Effector memory CD4-positive, alpha-beta T cell (primary cell): ENCODE measurements at regions not wholly inside any gene's neighbourhood (a gene's known extent, or its start where the extent isn't known, plus 50 kb on each side); places are given as distances from the start of the nearest gene placed in this dataset.
A peak's percentile ranks its signal among the peaks of the same experiment; 100 is the strongest.

Experiments used
- DNase-seq, 3 donors: peaks; one replicate each; pipeline ENCODE4 v3.0.0-alpha.2; 2020
- H3K27ac ChIP-seq: 2 replicates; pipeline ENCODE4 v1.7.0; 2013; ENCODE audit warnings: mild to moderate bottlenecking, low read length, moderate library complexity; ENCODE audit not compliant: insufficient read depth, poor library complexity, severe bottlenecking
- H3K27me3 ChIP-seq: replicated peaks from 2 replicates; pipeline ENCODE4 v1.7.0; 2013; ENCODE audit warnings: mild to moderate bottlenecking, low read length; ENCODE audit not compliant: insufficient read depth, control insufficient read depth, poor library complexity, severe bottlenecking
- H3K36me3 ChIP-seq: 2 replicates; pipeline ENCODE4 v1.7.0; 2013; ENCODE audit warnings: mild to moderate bottlenecking, low read length, moderate library complexity; ENCODE audit not compliant: control insufficient read depth, insufficient read depth
- H3K4me1 ChIP-seq: 2 replicates; pipeline ENCODE4 v1.7.0; 2013; ENCODE audit warnings: low read length, mild to moderate bottlenecking; ENCODE audit not compliant: control insufficient read depth, insufficient read depth, poor library complexity, severe bottlenecking
- H3K4me3 ChIP-seq: 2 replicates; pipeline ENCODE4 v1.7.0; 2013; ENCODE audit warnings: low read length, low read depth, mild to moderate bottlenecking; ENCODE audit not compliant: insufficient read depth, poor library complexity, severe bottlenecking
- H3K9me3 ChIP-seq: 2 replicates; pipeline ENCODE4 v1.7.0; 2013; ENCODE audit warnings: mild to moderate bottlenecking, low read length, moderate library complexity; ENCODE audit not compliant: control insufficient read depth

- no peaks in the 10 kb centered on the region for H3K4me1 ChIP-seq
- DNase-seq, result no peak
- no peak overlapping the region for H3K4me3 ChIP-seq
- no peak overlapping the region for H3K27ac ChIP-seq
- no peaks in the 10 kb centered on the region for H3K9me3 ChIP-seq
- H3K36me3 ChIP-seq, result no peaks in the 10 kb centered on the region
- no peaks in the 10 kb centered on the region for H3K27me3 ChIP-seq
Measured at GRCh38 chr2:176449852-176450251, 180.6 kb downstream of the MTX2 start.

GRCh38 chr2:176453784-176454183 lies 184.5 kb downstream of the MTX2 start:
- H3K4me3 ChIP-seq, result no peak overlapping the region
- DNase-seq, result no peak
- no peaks in the 10 kb centered on the region for H3K4me1 ChIP-seq
- no peaks in the 10 kb centered on the region for H3K36me3 ChIP-seq
- no peaks in the 10 kb centered on the region for H3K9me3 ChIP-seq
- no peak overlapping the region for H3K27ac ChIP-seq
- no peaks in the 10 kb centered on the region for H3K27me3 ChIP-seq

GRCh38 chr2:176454893-176455815 lies 185.9 kb downstream of the MTX2 start:
- Histone ChIP-seq H3K9me3 (no peaks in the 10 kb centered on the region), H3K4me3 (no peak overlapping the region), H3K4me1 (no peaks in the 10 kb centered on the region), H3K27ac (no peak overlapping the region), H3K36me3 (no peaks in the 10 kb centered on the region), H3K27me3 (no peaks in the 10 kb centered on the region)
- peak; percentile 39 to 62 (median 43) for DNase-seq

GRCh38 chr2:176455816-176456291 lies 186.6 kb downstream of the MTX2 start:
- Histone ChIP-seq H3K9me3 (no peaks in the 10 kb centered on the region), H3K4me3 (no peak overlapping the region), H3K4me1 (no peaks in the 10 kb centered on the region), H3K36me3 (no peaks in the 10 kb centered on the region), H3K27ac (no peak overlapping the region), H3K27me3 (no peaks in the 10 kb centered on the region)
- no peak for DNase-seq

- Histone ChIP-seq H3K27me3 (no peaks in the 10 kb centered on the region), H3K9me3 (no peaks in the 10 kb centered on the region), H3K4me3 (no peak overlapping the region), H3K36me3 (no peaks in the 10 kb centered on the region), H3K27ac (no peak overlapping the region), H3K4me1 (no peaks in the 10 kb centered on the region)
- DNase-seq, result no peak
Measured at GRCh38 chr2:176457481-176457880, 188.2 kb downstream of the MTX2 start.

- DNase-seq, result no peak
- no peak overlapping the region for H3K4me3 ChIP-seq
- H3K27me3 ChIP-seq, result no peaks in the 10 kb centered on the region
- no peaks in the 10 kb centered on the region for H3K9me3 ChIP-seq
- no peaks in the 10 kb centered on the region for H3K36me3 ChIP-seq
- H3K4me1 ChIP-seq, result no peaks in the 10 kb centered on the region
- H3K27ac ChIP-seq, result no peak overlapping the region
Measured at GRCh38 chr2:176461098-176461808, 192.0 kb downstream of the MTX2 start.

GRCh38 chr2:176461809-176462670 lies 192.8 kb downstream of the MTX2 start:
- no peak overlapping the region for H3K27ac ChIP-seq
- no peaks in the 10 kb centered on the region for H3K9me3 ChIP-seq
- DNase-seq, result no peak
- H3K27me3 ChIP-seq, result no peaks in the 10 kb centered on the region
- H3K4me3 ChIP-seq, result no peak overlapping the region
- no peaks in the 10 kb centered on the region for H3K36me3 ChIP-seq
- no peaks in the 10 kb centered on the region for H3K4me1 ChIP-seq

GRCh38 chr2:176463546-176463945 lies 194.3 kb downstream of the MTX2 start:
- H3K4me1 ChIP-seq, result no peaks in the 10 kb centered on the region
- DNase-seq, result no peak
- H3K27ac ChIP-seq, result no peak overlapping the region
- H3K4me3 ChIP-seq, result no peak overlapping the region
- no peaks in the 10 kb centered on the region for H3K27me3 ChIP-seq
- H3K9me3 ChIP-seq, result no peaks in the 10 kb centered on the region
- no peaks in the 10 kb centered on the region for H3K36me3 ChIP-seq

GRCh38 chr2:176464886-176465564 lies 195.8 kb downstream of the MTX2 start:
- no peaks in the 10 kb centered on the region for H3K4me1 ChIP-seq
- no peaks in the 10 kb centered on the region for H3K9me3 ChIP-seq
- no peak overlapping the region for H3K27ac ChIP-seq
- H3K4me3 ChIP-seq, result no peak overlapping the region
- no peak for DNase-seq
- H3K27me3 ChIP-seq, result no peaks in the 10 kb centered on the region
- no peaks in the 10 kb centered on the region for H3K36me3 ChIP-seq
